Jurkat, Clone E6-1 (cell line): ENCODE measurements at regions not wholly inside any gene's neighbourhood (a gene's known extent, or its start where the extent isn't known, plus 50 kb on each side); places are given as distances from the start of the nearest gene placed in this dataset.
"Not testable (repeated sequence)": the region's sequence is repeated elsewhere in the genome, so short reads cannot be mapped to it uniquely, and the experiment has no call there.

Source experiments
- DNase-seq: peaks from one replicate; pipeline ENCODE4 v3.0.0-alpha.2; 2011; ENCODE audit warnings: low read depth, low spot score
- H3K4me3 ChIP-seq: 2 replicates; pipeline ENCODE4 v1.5.1; 2011; ENCODE audit warnings: mild to moderate bottlenecking, low read length, control low read depth, moderate library complexity

DNA sequence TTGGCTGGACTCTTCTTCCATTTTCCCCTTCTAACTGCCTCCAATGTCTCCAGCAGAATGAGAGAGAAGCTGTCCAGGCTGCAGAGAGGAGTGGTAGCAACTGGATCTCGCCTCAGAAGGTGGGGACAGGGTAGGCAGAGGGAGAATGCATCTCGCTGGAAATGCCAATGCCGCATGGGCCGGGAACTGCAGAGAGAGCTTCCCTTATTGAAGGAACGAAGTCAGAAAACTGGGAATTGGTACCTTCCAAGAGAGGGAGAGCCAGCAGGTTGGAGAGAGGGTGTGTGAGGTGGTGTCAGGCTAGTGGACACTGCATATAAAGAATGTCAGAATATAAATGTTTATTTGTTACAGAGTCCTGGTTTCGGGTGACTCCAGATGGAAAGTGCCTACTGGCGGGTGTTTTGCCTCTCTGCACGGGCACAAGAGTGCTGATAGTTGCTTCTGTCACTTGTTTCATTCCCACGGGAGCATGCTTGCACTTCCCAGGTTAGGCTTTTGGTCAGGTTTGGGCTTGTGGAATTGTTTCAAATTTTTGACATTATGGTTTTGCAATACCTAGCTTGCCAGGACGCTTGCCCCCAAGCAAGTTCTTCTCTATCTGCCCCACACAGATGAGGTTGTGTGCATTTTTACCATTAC, 156.8 kb upstream of the STS start:
- no peak for DNase-seq
- no peak overlapping the region for H3K4me3 ChIP-seq

DNA sequence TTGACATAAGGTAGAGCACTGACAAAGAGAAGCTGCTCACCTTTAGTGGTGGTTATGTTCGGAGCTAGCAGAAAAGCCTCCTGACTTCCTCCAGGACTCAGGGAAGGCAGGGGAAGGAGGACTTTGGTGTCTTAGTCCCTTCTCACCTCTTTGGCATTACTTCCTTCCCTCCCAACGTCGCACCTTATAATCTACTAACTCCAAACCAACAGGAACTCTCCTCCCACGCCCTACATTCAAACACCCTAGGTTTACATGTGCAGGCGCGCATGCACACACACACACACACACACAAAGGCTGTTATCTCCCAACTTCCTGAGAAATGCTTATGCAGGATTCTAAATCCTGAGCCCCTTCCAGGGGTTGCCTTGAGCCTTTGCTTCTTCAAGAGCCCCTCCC, 157.7 kb upstream of the STS start:
- H3K4me3 ChIP-seq = no peak overlapping the region
- DNase-seq = no peak

DNA sequence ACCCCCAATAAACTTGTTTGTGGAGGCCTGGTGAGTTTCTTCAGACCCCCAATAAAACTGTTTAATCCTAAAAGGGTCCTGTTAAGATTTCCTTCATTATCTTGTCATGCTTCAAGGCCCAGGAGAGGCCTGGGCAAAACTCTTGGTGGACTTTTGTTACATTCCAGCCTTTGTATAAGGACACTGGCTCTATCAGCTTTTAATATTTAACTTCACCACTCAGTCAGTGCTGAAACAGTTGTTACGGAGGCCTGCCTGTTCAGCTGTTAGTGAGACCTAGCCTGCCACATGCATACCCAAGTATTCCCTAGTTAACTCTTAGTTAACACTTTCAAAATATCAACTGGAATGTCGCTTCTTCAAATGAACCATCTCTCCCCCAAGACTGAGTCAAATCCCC, 158.8 kb upstream of the STS start:
- H3K4me3 ChIP-seq, DNase-seq: not testable (repeated sequence)

DNA sequence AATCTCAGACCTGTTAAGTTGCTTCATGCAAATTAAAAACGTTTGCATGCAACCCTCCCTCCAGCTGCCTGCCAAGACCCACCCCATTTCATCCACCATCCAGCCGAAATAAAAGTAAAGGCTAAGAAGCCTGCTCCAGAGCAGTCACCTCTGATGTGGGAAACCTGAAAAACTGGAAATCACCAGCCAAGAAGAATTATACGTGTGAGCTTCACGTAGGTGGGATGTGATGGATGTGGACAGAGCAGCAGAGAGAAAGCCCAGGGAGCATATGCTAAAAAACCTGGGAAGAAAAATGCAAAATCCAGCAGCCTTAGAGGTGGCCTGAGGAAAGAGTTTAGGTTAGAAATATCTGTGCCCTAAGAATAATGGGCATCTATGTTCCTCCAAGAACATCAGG, 160.6 kb upstream of the STS start:
- H3K4me3 ChIP-seq = no peak overlapping the region
- no peak for DNase-seq

DNA sequence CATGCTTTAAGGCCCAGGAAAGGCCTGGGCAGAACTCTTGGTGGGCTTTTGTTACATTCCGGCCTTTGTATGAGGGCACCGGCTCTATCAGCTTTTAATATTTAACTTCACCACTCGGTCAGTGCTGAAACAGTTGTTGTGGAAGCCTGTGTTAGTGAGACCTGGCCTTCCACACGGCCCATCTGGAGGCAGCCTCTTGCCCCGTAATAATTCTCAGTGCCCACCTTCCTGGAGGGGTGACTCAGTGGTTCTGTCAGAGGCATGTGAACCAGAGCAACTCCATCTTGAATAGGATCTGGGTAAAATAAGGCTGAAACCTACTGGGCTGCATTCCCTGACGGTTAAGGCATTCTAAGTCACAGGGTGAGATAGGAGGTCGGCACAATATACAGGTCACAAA, 162.0 kb upstream of the STS start:
- H3K4me3 ChIP-seq = no peak overlapping the region
- no peak for DNase-seq

DNA sequence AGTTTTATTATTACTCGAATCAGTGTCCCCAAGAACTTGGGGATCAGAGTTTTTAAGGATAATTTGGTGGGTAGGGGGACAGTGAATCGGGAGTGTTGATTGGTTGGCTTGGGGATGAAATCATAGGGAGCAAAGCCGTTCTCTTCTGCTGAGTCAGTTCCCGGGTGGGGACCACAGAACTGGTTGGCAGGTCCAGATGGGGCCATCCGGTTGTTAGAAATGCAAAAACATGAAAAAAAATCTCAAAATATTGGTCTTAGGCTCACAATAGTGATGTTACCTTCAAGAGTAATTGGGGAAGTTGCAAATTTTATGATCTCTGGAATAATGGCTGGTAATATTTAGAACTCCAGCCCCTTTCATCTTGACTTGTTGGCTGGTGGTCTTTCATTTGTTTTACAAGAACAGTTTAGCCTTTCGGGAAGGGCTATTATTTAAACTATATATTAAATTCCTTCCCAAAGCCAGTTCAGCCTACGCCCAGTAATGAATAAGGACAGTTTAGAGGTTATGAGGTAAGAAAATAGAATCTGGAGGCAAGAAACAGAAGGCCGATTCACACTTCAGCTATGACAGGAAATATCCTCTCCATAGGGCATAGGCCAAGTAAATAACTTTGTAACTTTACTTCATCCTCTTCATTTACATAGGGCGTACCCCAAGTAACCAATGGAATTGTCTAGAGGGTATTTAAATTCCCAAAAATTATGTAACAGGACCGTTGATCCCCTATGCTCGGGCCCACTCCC, 164.1 kb upstream of the STS start:
- DNase-seq = no peak
- H3K4me3 ChIP-seq = no peak overlapping the region

DNA sequence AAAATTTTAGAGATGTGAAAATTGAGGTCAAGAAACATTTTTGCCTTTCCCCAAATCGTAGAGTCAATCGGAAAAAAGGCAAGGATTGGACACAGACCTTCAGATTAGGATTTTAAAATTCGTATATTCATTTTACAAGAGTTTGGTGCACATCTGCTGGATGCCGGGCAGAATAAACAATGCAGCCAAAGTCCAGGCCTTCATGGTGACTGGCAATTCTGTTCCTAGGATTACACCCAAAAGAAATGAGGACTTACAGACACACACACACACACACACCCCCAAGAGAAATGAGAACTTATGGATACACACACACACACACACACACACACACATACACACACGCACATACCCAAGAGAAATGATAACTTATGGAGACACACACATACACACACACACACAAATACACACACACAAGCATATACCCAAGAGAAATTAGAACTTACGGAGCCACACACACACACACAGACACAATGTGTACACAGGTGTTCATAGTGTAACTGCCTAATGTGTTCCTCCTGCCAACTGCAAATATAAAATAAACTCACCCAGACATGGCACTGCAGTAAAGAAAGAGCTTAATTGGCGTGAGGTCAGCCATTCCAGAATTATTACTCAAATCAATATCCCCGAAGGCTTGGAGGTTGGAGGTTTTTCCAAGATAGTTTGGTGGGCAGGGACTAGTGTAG, 165.7 kb upstream of the STS start:
- no peak overlapping the region for H3K4me3 ChIP-seq
- no peak for DNase-seq

DNA sequence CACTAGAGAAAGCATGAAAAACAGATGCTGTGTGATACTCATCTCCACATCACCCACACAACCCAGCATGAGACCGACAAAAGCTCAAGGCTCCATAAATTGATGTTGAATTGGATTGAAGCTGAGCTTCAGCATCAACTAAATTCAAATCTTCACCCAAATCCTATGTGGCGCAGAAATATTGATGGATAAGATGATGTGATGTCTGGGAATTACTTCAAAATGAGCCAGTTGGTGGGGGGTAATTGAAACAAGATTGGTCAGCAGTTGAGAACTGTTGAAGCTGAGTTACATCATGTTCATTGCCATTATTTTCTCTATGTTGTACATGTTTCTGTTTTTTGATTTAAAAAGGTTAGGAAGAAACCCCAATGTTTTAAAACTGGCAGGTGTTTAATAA, 166.5 kb upstream of the STS start:
- no peak for DNase-seq
- H3K4me3 ChIP-seq = no peak overlapping the region

DNA sequence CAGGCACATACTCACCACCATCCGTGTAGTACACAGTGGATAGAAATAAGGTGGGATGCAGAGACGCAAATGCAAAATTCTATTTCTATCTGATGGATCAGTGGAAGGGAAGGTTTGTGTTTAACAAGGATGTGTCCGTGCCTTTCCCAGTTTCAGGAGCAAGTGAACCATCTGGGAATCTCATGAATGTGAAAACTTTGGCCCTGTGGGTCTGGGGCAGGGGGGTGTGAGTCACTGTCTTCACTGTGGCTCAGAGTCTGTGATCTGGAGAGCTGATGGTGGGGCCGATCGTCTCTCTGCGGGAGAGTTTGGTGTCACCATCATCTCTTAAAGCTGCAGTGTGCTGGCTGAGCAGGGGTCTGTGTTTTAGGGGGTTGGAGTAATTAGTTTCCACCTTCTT, 179.3 kb upstream of the STS start:
- no peak for DNase-seq
- no peak overlapping the region for H3K4me3 ChIP-seq

DNA sequence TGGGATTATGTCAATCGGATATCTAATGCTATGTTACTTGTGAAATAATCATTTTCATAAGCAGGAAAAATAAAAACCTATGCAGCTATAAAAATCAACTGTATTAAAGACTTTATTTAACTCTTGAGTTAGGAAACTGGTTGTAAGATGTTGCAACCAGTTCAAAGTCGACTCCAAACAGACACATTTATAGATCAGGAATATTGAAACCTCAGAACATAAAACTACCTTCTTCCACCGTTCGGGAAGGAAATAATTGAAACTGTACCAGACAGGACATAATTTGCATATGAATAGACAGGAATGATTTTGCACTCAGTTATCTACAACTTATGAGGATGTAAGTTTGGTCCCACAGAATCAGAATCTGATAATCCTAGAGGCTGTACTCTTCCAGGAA, 181.8 kb upstream of the STS start:
- no peak overlapping the region for H3K4me3 ChIP-seq
- no peak for DNase-seq

DNA sequence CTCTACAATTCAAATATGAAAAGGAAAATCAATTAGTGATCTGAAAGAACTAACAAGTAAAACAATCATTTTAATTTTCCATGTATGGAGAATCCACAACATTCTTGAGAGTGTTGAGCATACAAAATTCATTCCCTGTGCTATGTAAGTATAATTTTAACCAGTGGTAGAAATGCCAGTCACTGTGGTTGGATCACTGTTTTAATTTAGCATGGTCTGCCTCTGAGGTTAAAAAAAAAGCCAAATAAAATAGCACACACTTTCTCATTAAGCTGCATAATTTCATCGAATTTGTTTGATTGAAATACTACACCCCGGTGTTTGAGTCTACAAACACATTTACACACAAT, 185.5 kb upstream of the STS start:
- no peak overlapping the region for H3K4me3 ChIP-seq
- no peak for DNase-seq

DNA sequence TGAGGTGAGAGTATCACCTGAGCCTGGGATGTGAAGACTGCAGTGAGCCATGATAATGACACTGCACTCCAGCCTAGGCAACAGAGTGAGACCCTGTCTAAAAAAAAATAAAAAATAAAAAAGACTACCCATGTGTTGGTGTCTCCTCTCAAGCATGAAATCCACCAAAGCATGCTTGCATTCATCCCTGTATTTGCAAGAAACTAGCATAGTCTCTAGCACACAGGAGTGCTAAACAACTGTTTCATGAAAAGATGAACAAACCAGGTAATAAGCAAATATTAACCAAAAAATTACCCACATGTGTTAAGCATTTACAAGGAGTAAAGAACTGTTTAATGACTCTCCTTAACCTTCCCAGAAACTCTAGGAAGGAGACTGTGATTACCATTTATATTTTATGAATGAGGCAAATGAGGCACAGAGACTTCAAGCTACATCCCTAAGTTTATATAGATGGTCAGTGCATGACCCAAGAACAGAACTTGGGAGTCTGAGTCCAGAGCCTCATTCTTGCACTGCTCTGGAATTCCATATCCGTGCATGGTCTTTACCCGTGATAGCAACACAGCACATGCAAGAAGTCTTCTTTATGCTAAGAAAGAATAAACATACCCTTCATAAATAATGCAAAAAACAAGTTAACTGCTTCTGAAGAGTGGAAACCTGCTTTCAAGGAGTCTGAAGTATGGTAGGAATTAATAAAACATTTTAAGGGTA, 186.1 kb upstream of the STS start:
- H3K4me3 ChIP-seq = no peak overlapping the region
- DNase-seq = no peak

DNA sequence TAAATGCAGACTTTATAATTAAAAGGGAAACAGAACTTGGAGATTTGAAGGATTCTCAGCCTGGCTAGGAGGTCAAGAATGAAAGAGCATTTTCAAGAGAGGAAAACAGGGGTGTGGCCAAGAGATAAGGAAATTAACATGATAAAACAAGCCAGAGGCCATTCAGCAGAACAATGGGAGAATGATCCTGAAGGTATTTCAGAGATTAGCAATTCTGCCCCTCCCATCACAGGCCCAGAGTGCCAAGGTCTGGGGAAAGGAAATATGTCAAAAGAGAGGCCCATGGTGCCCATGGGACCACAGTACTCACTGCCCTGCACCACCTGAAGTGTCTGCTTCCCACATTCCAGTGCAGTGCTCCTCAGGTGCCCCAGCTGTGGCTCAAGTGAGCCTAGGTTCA, 188.5 kb upstream of the STS start:
- no peak for DNase-seq

DNA sequence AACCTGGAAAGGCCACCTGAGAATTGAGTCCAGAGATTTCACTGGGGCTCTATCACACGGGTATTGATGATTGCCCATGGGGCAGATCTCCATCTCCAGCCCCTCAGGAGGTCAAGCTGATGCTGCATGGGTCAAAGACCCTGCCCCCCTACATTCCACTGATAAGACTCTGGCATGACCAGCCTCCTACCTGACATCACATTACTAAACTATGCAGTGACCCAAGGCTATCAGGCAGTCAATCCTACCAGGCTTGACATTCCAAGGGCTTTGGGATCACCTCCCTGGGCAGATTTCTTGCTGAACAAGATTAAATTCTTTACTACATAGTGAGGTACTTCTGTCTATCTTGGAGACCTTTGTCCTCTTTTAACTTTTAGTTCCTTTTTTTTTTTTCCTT, 192.7 kb upstream of the STS start:
- no peak overlapping the region for H3K4me3 ChIP-seq
- no peak for DNase-seq

More for the DNA sequence above, 188.5 kb upstream of the STS start:
- no peak overlapping the region for H3K4me3 ChIP-seq

DNA sequence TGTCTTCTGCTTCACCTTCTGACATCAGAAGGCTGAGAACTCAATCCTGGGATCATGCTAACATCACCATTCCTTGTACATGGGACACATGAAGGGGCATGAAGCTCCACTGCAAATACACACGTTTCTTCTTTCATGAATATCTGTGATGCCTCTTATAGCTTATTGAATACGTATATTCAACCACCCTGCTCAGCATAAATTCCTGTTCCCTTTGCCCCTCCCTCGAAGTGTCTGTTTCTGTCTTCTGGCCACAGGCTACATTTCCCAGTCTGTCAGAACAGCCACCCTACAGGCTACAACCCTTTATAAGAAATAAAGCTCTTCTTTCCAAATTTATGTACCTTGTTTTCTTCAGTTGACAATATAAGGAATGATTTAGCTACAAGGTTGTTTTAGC, 201.3 kb upstream of the STS start:
- no peak for DNase-seq
- H3K4me3 ChIP-seq = no peak overlapping the region

DNA sequence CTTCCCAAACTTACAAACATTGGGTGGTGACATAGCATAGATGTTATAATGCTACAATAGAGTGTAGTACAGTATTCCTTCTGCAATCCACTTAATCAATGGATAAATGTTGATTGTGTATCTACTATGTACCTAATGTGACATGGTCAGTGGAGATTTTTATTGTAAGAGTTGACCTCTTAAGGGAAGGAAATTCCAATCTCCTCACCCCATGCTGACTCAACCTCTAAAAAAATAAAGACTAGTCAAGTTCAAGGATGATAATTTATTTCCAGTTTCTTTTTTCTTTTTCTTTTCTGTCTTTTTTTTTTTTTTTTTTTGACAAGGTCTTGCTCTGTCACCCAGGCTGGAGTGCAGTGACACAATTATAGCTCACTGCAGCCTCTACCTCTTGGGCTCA, 206.5 kb upstream of the STS start:
- DNase-seq = no peak
- no peak overlapping the region for H3K4me3 ChIP-seq

DNA sequence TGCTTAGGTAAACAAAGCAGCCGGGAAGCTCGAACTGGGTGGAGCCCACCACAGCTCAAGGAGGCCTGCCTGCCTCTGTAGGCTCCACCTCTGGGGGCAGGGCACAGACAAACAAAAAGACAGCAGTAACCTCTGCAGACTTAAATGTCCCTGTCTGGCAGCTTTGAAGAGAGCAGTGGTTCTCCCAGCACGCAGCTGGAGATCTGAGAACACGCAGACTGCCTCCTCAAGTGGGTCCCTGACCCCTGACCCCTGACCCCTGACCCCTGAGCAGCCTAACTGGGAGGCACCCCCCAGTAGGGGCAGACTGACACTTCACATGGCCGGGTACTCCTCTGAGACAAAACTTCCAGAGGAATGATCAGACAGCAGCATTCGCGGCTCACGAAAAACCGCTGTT, 214.6 kb upstream of the STS start:
- H3K4me3 ChIP-seq, DNase-seq: not testable (repeated sequence)

DNA sequence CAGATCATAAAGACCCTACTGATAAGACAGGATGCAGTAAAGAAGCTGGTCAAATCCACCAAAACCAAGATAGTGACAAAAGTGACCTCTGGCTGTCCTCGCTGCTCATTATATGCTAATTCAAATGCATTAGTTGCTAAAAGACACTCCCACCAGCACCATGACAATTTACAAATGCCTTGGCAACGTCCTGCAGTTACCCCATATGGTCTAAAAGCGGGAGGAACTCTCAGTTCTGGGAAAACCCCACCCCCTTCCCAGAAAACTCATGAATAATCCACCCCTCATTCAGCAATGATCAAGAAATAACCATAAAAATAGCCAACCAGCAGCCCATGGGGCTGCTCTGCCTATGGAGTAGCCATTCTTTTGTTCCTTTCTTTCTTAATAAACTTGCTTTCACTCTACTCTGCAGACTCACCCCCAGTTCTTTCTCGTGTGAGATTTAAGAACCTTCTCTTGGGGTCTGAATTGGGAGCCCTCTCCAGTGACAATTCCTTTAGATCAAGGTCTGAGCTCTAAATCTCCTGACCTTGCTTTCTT, 217.1 kb upstream of the STS start:
- no peak overlapping the region for H3K4me3 ChIP-seq
- no peak for DNase-seq

DNA sequence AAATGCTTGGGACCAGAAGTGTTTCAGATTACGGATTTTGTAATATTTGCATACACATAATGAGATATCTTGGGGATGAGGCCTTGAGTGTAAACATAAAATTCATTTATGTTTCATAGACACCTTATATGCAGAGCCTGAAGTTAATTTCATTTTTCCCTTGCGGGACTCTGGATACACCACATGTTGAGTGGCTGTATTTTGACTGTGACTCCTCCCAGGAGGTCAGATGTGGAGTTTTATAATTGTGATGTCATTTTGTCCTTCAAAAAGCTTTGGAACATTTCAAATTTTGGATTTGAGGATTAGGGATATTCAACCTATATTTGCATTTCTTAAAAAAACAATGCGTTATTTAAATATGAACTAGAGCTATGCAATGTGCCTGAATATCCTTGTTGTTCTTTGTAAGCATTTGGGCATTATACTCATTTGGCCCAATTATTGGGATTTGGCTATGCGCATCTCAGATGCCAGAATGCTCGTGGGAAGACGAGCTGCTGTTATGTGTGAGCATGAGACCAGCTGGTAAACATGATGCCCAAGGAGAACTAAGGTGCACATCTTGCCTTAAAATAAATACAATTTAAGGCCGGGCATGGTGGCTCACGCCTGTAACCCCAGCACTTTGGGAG, 223.0 kb upstream of the STS start:
- DNase-seq = no peak
- no peak overlapping the region for H3K4me3 ChIP-seq
